Transverse colon (tissue), 3 donors: ENCODE measurements at regions not wholly inside any gene's neighbourhood (a gene's known extent, or its start where the extent isn't known, plus 50 kb on each side); places are given as distances from the start of the nearest gene placed in this dataset.
"Not testable (repeated sequence)": the region's sequence is repeated elsewhere in the genome, so short reads cannot be mapped to it uniquely, and the experiment has no call there.

Source experiments
- POLR2A ChIP-seq: fragments of 450-650 bp; IDR thresholded peaks from one replicate; pipeline ENCODE4 v1.6.1; 2016; ENCODE audit warnings: antibody characterized with exemption, mild to moderate bottlenecking, moderate library complexity
- TF ChIP-seq, protein P1 (sequence below), 5 experiments: fragments of 200-600 bp in 3 of 5; fragments of 450-650 bp in 2 of 5; sonication (generic) in 3 of 5; IDR thresholded peaks; 1 replicate in 2 of 5; 2 replicates in 3 of 5; pipeline ENCODE4 v1.5.1; 2016 to 2017; ENCODE audit warnings: antibody characterized with exemption in 5 of 5, inconsistent platforms in 3 of 5, mild to moderate bottlenecking in 2 of 5, moderate library complexity in 1 of 5

DNA sequence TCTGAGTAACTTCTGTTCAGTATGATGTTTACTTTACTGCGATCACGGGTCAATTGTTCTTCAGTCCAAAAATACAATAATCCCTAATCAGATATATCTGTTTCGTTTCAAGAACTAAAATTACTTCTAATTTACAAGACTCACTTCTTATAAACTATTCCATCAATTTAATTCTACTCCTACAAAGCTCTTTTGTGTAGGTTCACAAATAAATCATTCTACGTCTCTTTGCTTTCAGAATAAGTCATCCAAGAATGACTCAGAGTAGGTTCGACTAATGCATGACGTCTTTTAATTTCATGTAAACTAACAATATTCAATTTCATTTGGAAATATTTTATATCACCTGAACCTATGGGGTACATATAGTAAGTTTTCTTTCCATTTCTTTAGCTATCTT, 571.9 kb downstream of the PCDH11X start:
- TF ChIP-seq, protein P1, sequence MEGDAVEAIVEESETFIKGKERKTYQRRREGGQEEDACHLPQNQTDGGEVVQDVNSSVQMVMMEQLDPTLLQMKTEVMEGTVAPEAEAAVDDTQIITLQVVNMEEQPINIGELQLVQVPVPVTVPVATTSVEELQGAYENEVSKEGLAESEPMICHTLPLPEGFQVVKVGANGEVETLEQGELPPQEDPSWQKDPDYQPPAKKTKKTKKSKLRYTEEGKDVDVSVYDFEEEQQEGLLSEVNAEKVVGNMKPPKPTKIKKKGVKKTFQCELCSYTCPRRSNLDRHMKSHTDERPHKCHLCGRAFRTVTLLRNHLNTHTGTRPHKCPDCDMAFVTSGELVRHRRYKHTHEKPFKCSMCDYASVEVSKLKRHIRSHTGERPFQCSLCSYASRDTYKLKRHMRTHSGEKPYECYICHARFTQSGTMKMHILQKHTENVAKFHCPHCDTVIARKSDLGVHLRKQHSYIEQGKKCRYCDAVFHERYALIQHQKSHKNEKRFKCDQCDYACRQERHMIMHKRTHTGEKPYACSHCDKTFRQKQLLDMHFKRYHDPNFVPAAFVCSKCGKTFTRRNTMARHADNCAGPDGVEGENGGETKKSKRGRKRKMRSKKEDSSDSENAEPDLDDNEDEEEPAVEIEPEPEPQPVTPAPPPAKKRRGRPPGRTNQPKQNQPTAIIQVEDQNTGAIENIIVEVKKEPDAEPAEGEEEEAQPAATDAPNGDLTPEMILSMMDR (IDR thresholded peaks at IDR 0.05) = not testable (repeated sequence)
- TF ChIP-seq POLR2A = not testable (repeated sequence)
